ENCODE measurements at regions not wholly inside any gene's neighbourhood (a gene's known extent, or its start where the extent isn't known, plus 50 kb on each side); places are given as distances from the start of the nearest gene placed in this dataset.

DNA sequence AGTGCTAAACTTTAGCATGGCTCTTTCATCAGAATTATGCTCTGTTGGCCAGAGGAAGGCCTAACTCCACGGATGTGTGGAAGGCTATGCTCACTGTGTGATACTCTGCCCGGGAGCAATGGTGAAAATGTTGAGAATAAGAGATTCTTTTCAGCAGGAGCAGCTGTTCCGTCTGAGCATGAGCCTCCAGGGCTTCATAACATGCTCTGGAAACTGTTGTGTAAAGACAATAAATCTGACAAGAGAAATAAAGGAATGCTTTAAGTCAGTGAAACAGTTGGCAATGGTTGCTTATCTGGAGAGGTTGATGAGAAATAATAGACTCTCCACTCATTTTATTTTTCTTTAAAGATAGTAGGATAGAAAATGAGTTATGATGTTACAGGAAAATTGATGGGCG, 269.8 kb downstream of the DIPK2A start:
- ATAC-seq (no peak), DNase-seq (no peak)
- no peaks in the 10 kb centered on the region for H3K27me3 ChIP-seq
- H3K36me3 ChIP-seq (replicated peaks in 1 of 2; ENCODE audit: insufficient read depth in 1 of 2, low read depth in 2 of 2), result no peaks in the 10 kb centered on the region
- H3K4me3 ChIP-seq, result no peak overlapping the region
- no peak overlapping the region for H3K27ac ChIP-seq
- intact Hi-C loops (cut with DNase I), result no loop called here
- no peaks in the 10 kb centered on the region for H3K4me1 ChIP-seq
- WGBS, 2 donors, result 78 to 83% methylated on average over 4 of the region's 4 CpGs
- H3K9me3 ChIP-seq, result no peaks in the 10 kb centered on the region
- TF ChIP-seq, protein P1, sequence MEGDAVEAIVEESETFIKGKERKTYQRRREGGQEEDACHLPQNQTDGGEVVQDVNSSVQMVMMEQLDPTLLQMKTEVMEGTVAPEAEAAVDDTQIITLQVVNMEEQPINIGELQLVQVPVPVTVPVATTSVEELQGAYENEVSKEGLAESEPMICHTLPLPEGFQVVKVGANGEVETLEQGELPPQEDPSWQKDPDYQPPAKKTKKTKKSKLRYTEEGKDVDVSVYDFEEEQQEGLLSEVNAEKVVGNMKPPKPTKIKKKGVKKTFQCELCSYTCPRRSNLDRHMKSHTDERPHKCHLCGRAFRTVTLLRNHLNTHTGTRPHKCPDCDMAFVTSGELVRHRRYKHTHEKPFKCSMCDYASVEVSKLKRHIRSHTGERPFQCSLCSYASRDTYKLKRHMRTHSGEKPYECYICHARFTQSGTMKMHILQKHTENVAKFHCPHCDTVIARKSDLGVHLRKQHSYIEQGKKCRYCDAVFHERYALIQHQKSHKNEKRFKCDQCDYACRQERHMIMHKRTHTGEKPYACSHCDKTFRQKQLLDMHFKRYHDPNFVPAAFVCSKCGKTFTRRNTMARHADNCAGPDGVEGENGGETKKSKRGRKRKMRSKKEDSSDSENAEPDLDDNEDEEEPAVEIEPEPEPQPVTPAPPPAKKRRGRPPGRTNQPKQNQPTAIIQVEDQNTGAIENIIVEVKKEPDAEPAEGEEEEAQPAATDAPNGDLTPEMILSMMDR (IDR thresholded peaks at IDR 0.05), result no peak
- TF ChIP-seq POLR2A (IDR thresholded peaks at IDR 0.05), result no peak

DNA sequence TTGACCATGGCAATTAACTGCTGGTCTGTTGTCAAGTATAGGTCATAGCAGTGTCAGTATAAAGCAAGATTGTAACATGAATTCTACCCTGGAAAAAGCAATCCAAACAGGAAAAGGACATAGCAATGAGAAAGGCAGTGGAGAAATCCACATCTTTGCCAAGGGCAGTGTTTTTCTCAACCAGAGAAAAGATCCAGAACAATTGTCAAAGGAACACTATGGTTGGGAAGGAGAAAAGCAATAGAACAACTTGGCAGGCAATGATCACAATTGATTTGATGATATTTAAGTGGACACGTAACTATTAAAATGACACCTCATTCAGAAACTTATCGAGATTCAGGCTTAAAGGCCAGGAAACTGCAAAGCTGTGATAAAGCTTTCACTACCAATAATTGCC, 271.1 kb downstream of the DIPK2A start:
- Histone ChIP-seq H3K27ac (no peak overlapping the region), H3K36me3 (replicated peaks in 1 of 2; ENCODE audit: insufficient read depth in 1 of 2, low read depth in 2 of 2) (no peaks in the 10 kb centered on the region), H3K4me1 (no peaks in the 10 kb centered on the region), H3K9me3 (no peaks in the 10 kb centered on the region), H3K27me3 (no peaks in the 10 kb centered on the region), H3K4me3 (no peak overlapping the region)
- DNase-seq (no peak), ATAC-seq (no peak)
- TF ChIP-seq, protein P1 (IDR thresholded peaks at IDR 0.05), result no peak
- no peak for TF ChIP-seq POLR2A (IDR thresholded peaks at IDR 0.05)
- intact Hi-C loops (cut with DNase I), result no loop called here
- 82 to 85% methylated on average over 2 of the region's 2 CpGs for WGBS, 2 donors

DNA sequence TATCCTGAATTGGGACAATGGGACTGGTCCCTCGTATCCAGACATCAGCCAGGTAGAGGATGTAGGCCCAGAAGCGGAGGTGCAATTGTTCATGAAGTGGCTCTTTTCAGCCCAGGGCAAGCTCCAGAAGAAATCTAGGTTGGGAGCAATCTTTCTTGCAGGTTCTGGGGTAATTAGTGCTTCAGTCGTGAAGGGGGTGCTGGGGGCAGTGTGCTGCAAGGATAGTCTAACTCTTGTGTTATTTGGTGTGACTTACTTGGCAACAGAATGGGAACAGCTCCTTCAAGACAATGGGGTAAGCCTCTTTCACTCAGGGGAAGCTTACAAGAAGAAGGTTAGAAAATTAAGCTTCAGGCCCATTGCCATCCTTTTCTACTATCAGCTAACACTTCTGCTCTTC, 273.0 kb downstream of the DIPK2A start:
- Histone ChIP-seq H3K9me3 (no peaks in the 10 kb centered on the region), H3K4me3 (no peak overlapping the region), H3K27ac (no peak overlapping the region), H3K36me3 (replicated peaks in 1 of 2; ENCODE audit: insufficient read depth in 1 of 2, low read depth in 2 of 2) (no peaks in the 10 kb centered on the region), H3K4me1 (no peaks in the 10 kb centered on the region), H3K27me3 (no peaks in the 10 kb centered on the region)
- intact Hi-C loops (cut with DNase I), result no loop called here
- TF ChIP-seq, protein P1 (IDR thresholded peaks at IDR 0.05), result no peak
- TF ChIP-seq POLR2A (IDR thresholded peaks at IDR 0.05), result no peak
- ATAC-seq (no peak), DNase-seq (no peak)
- WGBS, 2 donors, result 66 to 75% methylated on average over 3 of the region's 3 CpGs

DNA sequence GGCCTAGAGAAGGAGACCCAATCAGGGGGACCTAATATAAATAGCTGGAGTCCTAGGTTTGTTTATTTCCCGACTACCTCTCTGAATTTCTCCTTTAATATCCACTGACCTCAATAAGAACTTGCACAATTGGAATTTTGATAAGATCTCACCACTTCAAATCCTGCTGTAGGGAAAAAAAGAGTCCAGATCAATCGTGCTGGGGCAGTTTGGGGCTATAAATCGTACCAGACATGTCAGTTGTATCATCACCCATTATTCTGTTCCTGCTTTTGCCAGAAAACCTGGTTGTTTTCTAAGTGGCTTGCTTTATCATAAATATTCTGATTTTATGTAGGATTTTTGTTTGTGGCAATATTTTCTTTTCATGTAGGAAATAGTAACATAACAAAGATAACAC, 281.3 kb downstream of the DIPK2A start:
- Histone ChIP-seq H3K9me3 (no peaks in the 10 kb centered on the region), H3K27ac (no peak overlapping the region), H3K36me3 (replicated peaks in 1 of 2; ENCODE audit: insufficient read depth in 1 of 2, low read depth in 2 of 2) (no peaks in the 10 kb centered on the region), H3K4me1 (no peaks in the 10 kb centered on the region), H3K4me3 (no peak overlapping the region), H3K27me3 (no peaks in the 10 kb centered on the region)
- TF ChIP-seq POLR2A (IDR thresholded peaks at IDR 0.05), result no peak
- DNase-seq, result no peak
- ATAC-seq, result no peak
- intact Hi-C loops (cut with DNase I), result no loop called here
- 51 to 52% methylated on average over 3 of the region's 3 CpGs for WGBS, 2 donors

DNA sequence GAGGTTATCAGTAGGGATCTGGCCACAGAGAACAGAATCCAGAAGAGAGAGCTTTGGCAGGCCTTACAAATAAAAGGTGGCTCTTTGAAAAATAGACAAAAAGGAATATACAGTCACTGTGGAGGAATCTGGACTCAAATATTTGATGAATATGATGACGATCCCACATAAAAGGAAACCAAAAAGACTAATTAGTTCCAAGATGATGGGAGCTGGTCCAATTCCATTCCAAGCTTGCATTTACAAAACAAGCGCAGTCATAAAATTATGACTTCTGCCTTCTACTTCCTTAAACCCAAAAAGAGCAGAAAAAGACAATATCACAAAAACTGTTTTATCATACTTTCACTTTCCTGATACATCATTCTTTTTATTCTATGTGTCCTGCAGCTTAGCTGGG, 285.8 kb downstream of the DIPK2A start:
- Histone ChIP-seq H3K27ac (no peak overlapping the region), H3K4me3 (no peak overlapping the region), H3K36me3 (replicated peaks in 1 of 2; ENCODE audit: insufficient read depth in 1 of 2, low read depth in 2 of 2) (no peaks in the 10 kb centered on the region), H3K4me1 (no peaks in the 10 kb centered on the region), H3K9me3 (no peaks in the 10 kb centered on the region), H3K27me3 (no peaks in the 10 kb centered on the region)
- no peak for DNase-seq
- TF ChIP-seq, protein P1 (IDR thresholded peaks at IDR 0.05), result no peak
- no peak for TF ChIP-seq POLR2A (IDR thresholded peaks at IDR 0.05)
- intact Hi-C loops (cut with DNase I), result no loop called here
- WGBS, 2 donors, result 75 to 86% methylated on average over 2 of the region's 2 CpGs
- ATAC-seq, result no peak

Measured in body of pancreas (tissue), 4 donors.